Activated T-helper 17 cell treated with anti-CD3 and anti-CD28 coated beads, Interleukin-2, amount 50 U/mL, for 72 hours (primary cell): ENCODE measurements at regions not wholly inside any gene's neighbourhood (a gene's known extent, or its start where the extent isn't known, plus 50 kb on each side); places are given as distances from the start of the nearest gene placed in this dataset.
"Not testable (repeated sequence)": the region's sequence is repeated elsewhere in the genome, so short reads cannot be mapped to it uniquely, and the experiment has no call there.

Experiments used
- ATAC-seq: fragments of 150-1000 bp; cut with Tn5 transposase; replicated peaks from 2 replicates; pipeline ENCODE4 v1.10.0; 2021; ENCODE audit warnings: mild to moderate bottlenecking, moderate library complexity
- H3K27ac Mint-ChIP-seq: one replicate; pipeline ENCODE4 v1.8.0; 2022; ENCODE audit warnings: mixed read lengths
- H3K27me3 Mint-ChIP-seq: one replicate; pipeline ENCODE4 v1.8.0; 2022; ENCODE audit warnings: mixed read lengths
- H3K36me3 Mint-ChIP-seq: one replicate; pipeline ENCODE4 v1.8.0; 2022; ENCODE audit warnings: low read depth, mild to moderate bottlenecking, mixed read lengths
- H3K4me1 Mint-ChIP-seq: one replicate; pipeline ENCODE4 v1.8.0; 2022; ENCODE audit warnings: mixed read lengths
- H3K4me3 Mint-ChIP-seq: one replicate; pipeline ENCODE4 v1.8.0; 2022; ENCODE audit warnings: mild to moderate bottlenecking, mixed read lengths
- H3K9me3 Mint-ChIP-seq: one replicate; pipeline ENCODE4 v1.8.0; 2022; ENCODE audit warnings: mixed read lengths

DNA sequence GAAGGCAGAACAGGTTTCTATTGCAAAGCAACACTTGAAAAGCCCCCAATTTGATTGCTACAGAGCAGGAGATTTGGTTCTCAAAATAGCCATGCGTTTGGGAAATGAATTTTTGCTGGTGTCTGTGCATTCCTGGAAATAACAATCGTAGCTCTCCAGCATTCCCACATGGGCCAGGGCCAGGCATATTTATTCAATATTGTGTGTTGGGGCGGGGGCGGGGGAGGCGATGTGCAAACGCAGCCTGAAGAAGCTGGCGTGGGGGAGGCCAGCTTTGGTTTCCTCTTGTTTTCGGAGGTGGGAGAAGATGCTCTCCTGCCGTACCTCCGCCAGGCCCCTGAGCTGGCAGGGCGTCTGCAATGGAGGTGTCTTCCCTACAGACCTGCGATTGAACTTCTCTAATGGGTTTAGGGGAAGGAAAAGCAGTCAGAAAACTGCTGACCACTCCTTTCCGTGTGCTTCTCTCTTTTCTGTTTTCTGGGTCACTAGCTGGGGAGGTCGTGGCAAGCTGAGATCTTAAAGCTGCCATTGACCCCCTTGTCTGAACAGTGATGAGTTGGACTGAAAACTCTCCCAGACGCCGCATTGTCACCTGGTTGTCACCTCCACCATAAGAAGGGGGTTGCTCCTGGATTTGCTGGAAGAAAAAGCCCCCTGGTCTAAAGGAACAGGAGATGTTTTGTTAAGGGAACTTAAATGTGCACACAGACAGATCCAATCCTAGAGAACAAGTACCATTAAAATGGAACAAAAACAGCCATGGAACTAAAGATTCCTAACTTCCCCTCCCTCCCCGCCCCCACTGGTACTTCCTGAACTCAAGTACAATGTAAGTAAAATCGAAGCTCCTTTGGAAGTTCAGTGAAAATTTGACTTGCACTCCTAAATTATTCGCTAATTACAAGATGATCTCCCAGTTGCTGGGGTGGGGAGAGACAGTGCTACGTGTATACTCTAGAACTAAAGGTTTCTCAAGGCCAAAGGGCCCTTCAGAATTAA lies 56.4 kb upstream of the HABP2 start:
- ATAC-seq = no peak
- Mint-ChIP-seq H3K27ac (no peak overlapping the region), H3K9me3 (no peaks in the 10 kb centered on the region), H3K36me3 (no peaks in the 10 kb centered on the region), H3K4me3 (no peak overlapping the region), H3K27me3 (peaks cover 27% of the 10 kb centered on the region), H3K4me1 (no peaks in the 10 kb centered on the region)

DNA sequence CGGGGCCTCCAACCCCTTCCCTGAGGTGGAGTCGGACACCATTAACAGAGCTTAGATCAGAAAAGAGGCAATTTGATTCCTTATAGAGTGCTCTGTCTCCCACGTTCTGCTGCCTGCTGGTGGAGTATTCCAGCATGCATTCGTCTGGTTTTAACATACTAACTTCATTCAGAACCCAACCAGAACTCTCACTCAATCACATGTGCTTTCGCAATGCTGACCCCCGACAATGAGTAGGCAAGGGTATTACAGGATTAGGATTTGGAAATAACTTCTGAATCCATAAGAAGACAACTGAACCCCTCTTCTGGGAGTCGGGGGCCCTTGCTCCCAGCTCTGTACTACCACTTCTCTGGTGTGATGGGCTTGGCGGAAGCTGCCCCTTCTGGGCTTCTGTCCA lies 55.7 kb upstream of the HABP2 start:
- no peak for ATAC-seq
- no peak overlapping the region for H3K4me3 Mint-ChIP-seq
- no peaks in the 10 kb centered on the region for H3K9me3 Mint-ChIP-seq
- H3K27ac Mint-ChIP-seq = no peak overlapping the region
- peaks cover 23% of the 10 kb centered on the region for H3K27me3 Mint-ChIP-seq
- H3K36me3 Mint-ChIP-seq = no peaks in the 10 kb centered on the region
- no peaks in the 10 kb centered on the region for H3K4me1 Mint-ChIP-seq

DNA sequence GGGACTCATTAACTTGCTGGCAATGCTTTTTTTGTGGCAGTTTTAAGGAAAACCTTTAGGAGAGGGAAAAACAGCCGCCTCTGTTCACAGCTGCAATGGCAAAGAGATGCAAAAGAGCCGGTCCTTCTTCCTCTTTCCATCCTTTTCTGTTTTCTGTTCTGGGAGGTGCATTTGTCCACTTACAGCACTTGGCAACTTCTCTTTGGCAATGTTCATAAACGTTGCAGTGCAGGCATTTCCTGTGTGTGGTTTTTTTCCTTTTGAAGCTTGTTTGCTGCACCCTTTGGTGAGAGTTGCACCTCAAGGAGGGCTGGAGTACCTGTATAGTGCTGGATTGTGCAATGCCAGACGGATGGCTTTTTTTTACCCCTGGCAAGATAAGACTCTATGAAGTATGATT lies 53.9 kb upstream of the HABP2 start:
- Mint-ChIP-seq H3K4me1 (no peaks in the 10 kb centered on the region), H3K27me3 (peaks cover 21% of the 10 kb centered on the region), H3K9me3 (peaks cover 4% of the 10 kb centered on the region), H3K4me3 (no peak overlapping the region), H3K27ac (no peak overlapping the region), H3K36me3 (no peaks in the 10 kb centered on the region)
- no peak for ATAC-seq

DNA sequence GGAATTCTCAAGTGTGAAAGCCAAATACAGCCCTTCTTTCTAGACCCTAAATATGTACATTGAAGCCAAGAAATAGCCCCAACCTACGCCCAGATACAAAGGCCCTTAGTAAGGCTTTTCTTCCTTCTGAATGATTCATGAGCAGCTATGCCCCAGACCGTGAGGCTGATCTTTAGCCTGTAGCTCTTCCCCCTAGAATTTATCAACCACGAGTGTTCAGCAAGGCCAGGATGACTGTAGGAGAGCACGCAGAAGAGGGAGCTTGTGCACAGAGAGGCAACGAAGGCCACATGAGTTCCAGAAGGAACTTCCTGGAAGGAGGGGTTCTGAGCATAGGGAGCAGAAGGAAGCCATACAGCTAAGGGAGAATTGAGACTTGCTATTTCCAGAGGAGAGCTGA lies 53.0 kb upstream of the HABP2 start:
- ATAC-seq = no peak
- Mint-ChIP-seq H3K27me3 (peaks cover 21% of the 10 kb centered on the region), H3K36me3 (no peaks in the 10 kb centered on the region)

DNA sequence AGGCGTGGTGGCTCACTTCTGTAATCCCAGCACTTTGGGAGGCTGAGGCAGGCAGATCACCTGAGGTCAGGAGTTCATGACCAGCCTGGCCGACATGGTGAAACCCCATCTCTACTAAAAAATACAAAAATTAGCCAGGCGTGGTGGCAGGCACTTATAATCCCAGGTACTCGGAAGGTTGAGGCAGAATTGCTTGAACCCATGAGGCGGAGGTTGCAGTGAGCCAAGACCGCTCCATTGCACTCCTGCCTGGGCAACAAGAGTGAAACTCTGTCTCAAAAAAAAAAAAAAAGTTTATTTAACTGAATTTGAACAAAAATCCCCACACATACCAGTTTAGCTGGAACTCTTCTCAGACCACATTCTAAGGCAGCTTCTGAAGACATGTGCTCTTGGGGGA lies 51.8 kb upstream of the HABP2 start:
- not testable (repeated sequence) for H3K36me3 Mint-ChIP-seq, H3K9me3 Mint-ChIP-seq, ATAC-seq, H3K4me1 Mint-ChIP-seq, H3K4me3 Mint-ChIP-seq, H3K27ac Mint-ChIP-seq
- peaks cover 18% of the 10 kb centered on the region for H3K27me3 Mint-ChIP-seq

More for the DNA sequence above, 53.0 kb upstream of the HABP2 start:
- Mint-ChIP-seq H3K4me3 (no peak overlapping the region), H3K27ac (no peak overlapping the region), H3K9me3 (peaks cover 4% of the 10 kb centered on the region), H3K4me1 (no peaks in the 10 kb centered on the region)
